Transverse colon (tissue), 4 donors: ENCODE measurements at regions not wholly inside any gene's neighbourhood (a gene's known extent, or its start where the extent isn't known, plus 50 kb on each side); places are given as distances from the start of the nearest gene placed in this dataset.

Source experiments
- DNase-seq: peaks from one replicate; pipeline ENCODE4 v3.0.0-alpha.2; 2019
- H3K27ac ChIP-seq, 4 donors: fragments of 200-600 bp; sonication (generic); 2 replicates each; pipeline ENCODE4 v1.5.1; 2016 to 2018; ENCODE audit warnings: inconsistent platforms in 4 of 4
- H3K27me3 ChIP-seq: fragments of 200-600 bp; sonication (generic); 2 replicates; pipeline ENCODE4 v1.5.1; 2017; ENCODE audit warnings: inconsistent platforms
- H3K36me3 ChIP-seq, 4 donors: fragments of 200-600 bp; sonication (generic); 2 replicates each; pipeline ENCODE4 v1.5.1; 2017 to 2019; ENCODE audit warnings: inconsistent platforms in 4 of 4
- H3K4me1 ChIP-seq, 4 donors: fragments of 200-600 bp; sonication (generic); 2 replicates each; pipeline ENCODE4 v1.5.1; 2017 to 2020; ENCODE audit warnings: inconsistent platforms in 4 of 4
- H3K4me3 ChIP-seq, 4 donors: fragments of 200-600 bp; sonication (generic); 1 replicate in 1 of 4; 2 replicates in 3 of 4; pipeline versions ENCODE4 v1.5.1 to v1.6.1; 2017 to 2019; ENCODE audit warnings: inconsistent platforms in 4 of 4
- H3K9me3 ChIP-seq, 2 donors: fragments of 200-600 bp; sonication (generic); 2 replicates each; pipeline ENCODE4 v1.5.1; 2017 to 2019; ENCODE audit warnings: inconsistent platforms in 2 of 2
- CTCF ChIP-seq, 5 experiments: fragments of 200-600 bp in 3 of 5; fragments of 450-650 bp in 2 of 5; sonication (generic) in 3 of 5; IDR thresholded peaks; 1 replicate in 2 of 5; 2 replicates in 3 of 5; pipeline ENCODE4 v1.5.1; 2016 to 2017; ENCODE audit warnings: antibody characterized with exemption in 5 of 5, inconsistent platforms in 3 of 5, mild to moderate bottlenecking in 2 of 5, moderate library complexity in 1 of 5
- EP300 ChIP-seq: sonication (generic); formaldehyde crosslinking; IDR thresholded peaks from one replicate; pipeline ENCODE4 v1.6.1; 2017; ENCODE audit warnings: antibody characterized with exemption, low read depth
- POLR2A ChIP-seq: fragments of 450-650 bp; IDR thresholded peaks from one replicate; pipeline ENCODE4 v1.6.1; 2016; ENCODE audit warnings: antibody characterized with exemption, mild to moderate bottlenecking, moderate library complexity
- POLR2AphosphoS5 ChIP-seq, 3 donors: sonication (generic); formaldehyde crosslinking; IDR thresholded peaks; one replicate each; pipeline ENCODE4 v1.6.1; 2016; ENCODE audit warnings: antibody characterized with exemption in 3 of 3
- WGBS, 2 donors: methylation state at CpG; one replicate each; pipeline ENCODE4 v1.1.5; 2018; ENCODE audit warnings: low coverage in 1 of 2; 5-methylcytosine and 5-hydroxymethylcytosine counted together
- in situ Hi-C, 4 donors: fragments of 200-750 bp; cut with MboI; loops; one replicate each; pipeline versions ENCODE4 v1.15.0 to v1.15.1; 2017; ENCODE audit warnings: low sequenced_read_pairs in 3 of 4, low pct_ligation_motif_present in 1 of 4, low pct_unique_long_range_greater_than_20kb in 1 of 4
- intact Hi-C: fragments of 100-400 bp; cut with DNase I; formaldehyde crosslinking; loops from one replicate; pipeline ENCODE4 v1.15.1; 2023; ENCODE audit warnings: low total_unique reads

- H3K9me3 ChIP-seq = no peaks in the 10 kb centered on the region
- no peak for DNase-seq
- no peaks in the 10 kb centered on the region for H3K27me3 ChIP-seq
- 78% methylated on average over 4 to 5 of the region's 5 CpGs for WGBS, 2 donors
- H3K4me1 ChIP-seq = peaks cover 13 to 38% (median 30%) of the 10 kb centered on the region in 4 donors
- intact Hi-C loops (loop anchor here (10.0 kb wide), 1 partner anchor 223 kb away; no protein-coding TSS in a partner anchor), in situ Hi-C loops (loop anchor here in 1 of 4 donors (25.0 kb wide), 1 partner anchor 206 kb away; no protein-coding TSS in a partner anchor)
- no peak overlapping the region for H3K4me3 ChIP-seq
- peak overlapping the region in 1 of 4 donors; percentile 69 for H3K27ac ChIP-seq
- TF ChIP-seq CTCF (IDR thresholded peaks at IDR 0.05) = no peak
- TF ChIP-seq POLR2AphosphoS5 (IDR thresholded peaks at IDR 0.05) = no peak
- no peak for TF ChIP-seq EP300
- TF ChIP-seq POLR2A = no peak
- no peaks in the 10 kb centered on the region for H3K36me3 ChIP-seq
These were observed 117.6 kb upstream of the TMCC3 start for GRCh38 chr12:94767956-94768355.

DNA sequence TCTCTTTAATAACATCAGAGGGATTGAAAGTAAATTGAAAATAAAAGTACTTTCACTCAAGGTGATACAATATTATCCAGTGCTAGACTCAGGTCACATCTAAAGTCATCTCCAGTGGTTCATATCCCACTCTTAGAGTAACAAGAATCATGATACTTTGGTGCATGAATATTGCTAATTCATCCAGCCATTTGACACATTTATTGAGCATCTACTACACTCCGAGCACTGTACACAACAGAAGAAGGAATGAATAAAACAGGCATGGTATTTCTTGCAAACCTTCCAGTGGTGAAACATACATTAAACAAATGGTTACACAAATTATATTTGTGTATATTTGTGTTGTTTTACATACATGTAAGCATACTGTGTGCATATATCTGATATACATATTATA is 116.0 kb upstream of the TMCC3 start:
- peaks cover 13 to 43% (median 32%) of the 10 kb centered on the region in 4 donors for H3K4me1 ChIP-seq
- no peak for TF ChIP-seq EP300
- TF ChIP-seq CTCF (IDR thresholded peaks at IDR 0.05) = no peak
- no peak for TF ChIP-seq POLR2AphosphoS5 (IDR thresholded peaks at IDR 0.05)
- no peak for TF ChIP-seq POLR2A
- H3K27ac ChIP-seq = no peak overlapping the region
- no peak overlapping the region for H3K4me3 ChIP-seq
- in situ Hi-C loops (loop anchor here in 1 of 4 donors (25.0 kb wide), 1 partner anchor 204 kb away; no protein-coding TSS in a partner anchor), intact Hi-C loops (loop anchor here (10.0 kb wide), 1 partner anchor 222 kb away; no protein-coding TSS in a partner anchor)
- DNase-seq = no peak
- no peaks in the 10 kb centered on the region for H3K27me3 ChIP-seq
- no peaks in the 10 kb centered on the region for H3K36me3 ChIP-seq
- no peaks in the 10 kb centered on the region for H3K9me3 ChIP-seq
- 100% methylated on average over 1 of the region's 1 CpG for WGBS, 2 donors

DNA sequence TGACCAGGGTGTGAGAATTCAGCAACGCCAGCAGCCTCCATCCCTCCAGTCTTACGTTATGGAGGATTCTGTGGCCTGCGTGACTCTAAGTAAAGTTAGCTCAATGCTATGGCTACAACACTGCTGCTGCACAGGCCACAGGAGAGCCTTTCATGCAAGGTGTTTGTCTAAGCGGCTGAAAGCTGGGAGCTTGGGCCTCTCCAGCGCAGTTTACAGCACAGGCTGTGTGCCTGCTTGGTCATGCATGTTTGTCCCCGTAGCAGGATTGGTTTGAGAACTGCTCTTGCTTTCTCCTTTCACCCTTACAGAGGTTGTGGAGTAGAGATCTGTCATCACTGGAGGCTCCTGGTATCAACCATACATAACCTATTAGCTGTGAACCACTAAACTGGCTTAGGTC is 113.1 kb upstream of the TMCC3 start:
- no peak for DNase-seq
- TF ChIP-seq CTCF (IDR thresholded peaks at IDR 0.05) (no peak), POLR2A (no peak), EP300 (no peak), POLR2AphosphoS5 (IDR thresholded peaks at IDR 0.05) (no peak)
- intact Hi-C loops = loop anchor here (10.0 kb wide), 1 partner anchor 219 kb away; no protein-coding TSS in a partner anchor
- H3K36me3 ChIP-seq = no peaks in the 10 kb centered on the region
- H3K27ac ChIP-seq = peak overlapping the region in 1 of 4 donors; percentile 50
- H3K4me1 ChIP-seq = peaks cover under 1 to 14% (median 7%) of the 10 kb centered on the region in 4 donors
- 94% methylated on average over 6 of the region's 6 CpGs; no CpG with 5 or more reads in 1 of the 2 donors for WGBS, 2 donors
- no peaks in the 10 kb centered on the region for H3K27me3 ChIP-seq
- in situ Hi-C loops = loop anchor here in 1 of 4 donors (25.0 kb wide), 1 partner anchor 201 kb away; no protein-coding TSS in a partner anchor
- no peak overlapping the region for H3K4me3 ChIP-seq
- no peaks in the 10 kb centered on the region for H3K9me3 ChIP-seq

- Histone ChIP-seq H3K4me1 (peaks cover 0 to 9% (median 2%) of the 10 kb centered on the region in 4 donors), H3K4me3 (no peak overlapping the region), H3K27ac (peak overlapping the region; percentile 3 to 50 (median 16)), H3K9me3 (no peaks in the 10 kb centered on the region), H3K27me3 (no peaks in the 10 kb centered on the region), H3K36me3 (no peaks in the 10 kb centered on the region)
- in situ Hi-C loops (loop anchor here in 1 of 4 donors (25.0 kb wide), 1 partner anchor 201 kb away; no protein-coding TSS in a partner anchor), intact Hi-C loops (loop anchor here (10.0 kb wide), 1 partner anchor 218 kb away; no protein-coding TSS in a partner anchor)
- WGBS, 2 donors = 71 to 80% methylated on average over 1 to 3 of the region's 3 CpGs
- DNase-seq = no peak
- no peak for TF ChIP-seq POLR2A
- no peak for TF ChIP-seq POLR2AphosphoS5 (IDR thresholded peaks at IDR 0.05)
- TF ChIP-seq EP300 = no peak
- no peak for TF ChIP-seq CTCF (IDR thresholded peaks at IDR 0.05)
These were observed 112.6 kb upstream of the TMCC3 start for GRCh38 chr12:94762943-94763342.
